Dendritic cell treated with granulocyte-macrophage colony-stimulating factor and Interleukin-4, amounts not matched to agents 40 ng/mL and 50 ng/mL, for 4 days (primary cell): ENCODE measurements at regions not wholly inside any gene's neighbourhood (a gene's known extent, or its start where the extent isn't known, plus 50 kb on each side); places are given as distances from the start of the nearest gene placed in this dataset.

Experiments
- H3K27ac Mint-ChIP-seq: one replicate; pipeline ENCODE4 v1.8.0; 2022; ENCODE audit warnings: mild to moderate bottlenecking, mixed read lengths
- H3K27me3 Mint-ChIP-seq: one replicate; pipeline ENCODE4 v1.8.0; 2022; ENCODE audit warnings: mild to moderate bottlenecking, mixed read lengths
- H3K36me3 Mint-ChIP-seq: one replicate; pipeline ENCODE4 v1.8.0; 2022; ENCODE audit warnings: low read depth, mixed read lengths
- H3K4me1 Mint-ChIP-seq: one replicate; pipeline ENCODE4 v1.8.0; 2022; ENCODE audit warnings: low read depth, mixed read lengths
- H3K4me3 Mint-ChIP-seq: one replicate; pipeline ENCODE4 v1.8.0; 2022; ENCODE audit warnings: mild to moderate bottlenecking, moderate library complexity, mixed read lengths
- H3K9me3 Mint-ChIP-seq: one replicate; pipeline ENCODE4 v1.8.0; 2022; ENCODE audit warnings: mixed read lengths
- intact Hi-C: fragments of 100-400 bp; cut with micrococcal nuclease; formaldehyde crosslinking; loops from one replicate; pipeline ENCODE4 v1.15.0; 2022

DNA sequence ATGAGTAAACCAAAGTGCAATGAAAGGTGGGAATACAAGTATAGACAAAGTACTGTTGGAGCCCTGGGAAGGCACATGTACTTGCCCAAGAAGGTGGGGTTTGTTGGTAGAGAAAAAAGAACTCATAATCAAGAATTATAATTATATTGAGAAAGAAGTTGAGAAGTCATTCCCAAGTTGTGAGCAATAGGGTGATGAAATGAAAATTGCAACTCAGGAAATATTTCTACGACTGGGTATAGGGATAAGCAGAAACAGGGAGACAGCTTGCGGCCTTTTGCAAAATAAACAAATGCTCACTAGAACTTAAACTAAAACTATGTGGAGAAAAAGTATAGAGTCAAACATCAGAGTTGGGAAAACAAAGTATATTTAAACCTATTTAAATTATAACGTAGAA is 250.7 kb upstream of the FAM83B start:
- H3K27ac Mint-ChIP-seq = no peak overlapping the region
- H3K36me3 Mint-ChIP-seq = no peaks in the 10 kb centered on the region
- no peaks in the 10 kb centered on the region for H3K27me3 Mint-ChIP-seq
- intact Hi-C loops = no loop called here
- H3K4me1 Mint-ChIP-seq = no peaks in the 10 kb centered on the region
- no peak overlapping the region for H3K4me3 Mint-ChIP-seq
- H3K9me3 Mint-ChIP-seq = no peaks in the 10 kb centered on the region

DNA sequence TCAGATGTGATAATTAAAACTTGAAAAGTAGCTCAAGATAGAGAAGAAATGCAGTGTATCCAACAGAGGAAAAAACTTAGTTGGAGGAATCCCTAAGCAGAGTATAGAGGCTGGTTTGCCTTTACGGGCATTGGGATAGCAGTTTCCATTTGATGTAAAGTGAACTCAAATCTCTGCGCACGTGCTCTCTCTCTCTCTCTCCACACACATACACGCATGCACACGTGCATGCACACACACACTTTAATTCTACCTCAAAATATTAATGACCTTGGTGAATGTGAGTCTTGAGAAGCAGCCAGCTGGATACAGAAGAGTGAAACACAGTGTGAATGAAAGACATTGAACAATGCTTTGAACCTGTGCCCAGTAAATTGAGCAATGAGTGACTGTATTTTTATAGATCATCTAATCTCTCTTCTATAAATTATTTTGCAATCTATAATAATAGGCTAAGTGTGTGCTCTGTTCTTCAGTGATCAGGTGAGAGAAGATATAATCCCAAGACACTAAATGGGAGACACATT is 247.7 kb upstream of the FAM83B start:
- Mint-ChIP-seq H3K27ac (no peak overlapping the region), H3K36me3 (no peaks in the 10 kb centered on the region), H3K27me3 (no peaks in the 10 kb centered on the region), H3K9me3 (no peaks in the 10 kb centered on the region), H3K4me3 (no peak overlapping the region), H3K4me1 (no peaks in the 10 kb centered on the region)
- intact Hi-C loops = no loop called here

DNA sequence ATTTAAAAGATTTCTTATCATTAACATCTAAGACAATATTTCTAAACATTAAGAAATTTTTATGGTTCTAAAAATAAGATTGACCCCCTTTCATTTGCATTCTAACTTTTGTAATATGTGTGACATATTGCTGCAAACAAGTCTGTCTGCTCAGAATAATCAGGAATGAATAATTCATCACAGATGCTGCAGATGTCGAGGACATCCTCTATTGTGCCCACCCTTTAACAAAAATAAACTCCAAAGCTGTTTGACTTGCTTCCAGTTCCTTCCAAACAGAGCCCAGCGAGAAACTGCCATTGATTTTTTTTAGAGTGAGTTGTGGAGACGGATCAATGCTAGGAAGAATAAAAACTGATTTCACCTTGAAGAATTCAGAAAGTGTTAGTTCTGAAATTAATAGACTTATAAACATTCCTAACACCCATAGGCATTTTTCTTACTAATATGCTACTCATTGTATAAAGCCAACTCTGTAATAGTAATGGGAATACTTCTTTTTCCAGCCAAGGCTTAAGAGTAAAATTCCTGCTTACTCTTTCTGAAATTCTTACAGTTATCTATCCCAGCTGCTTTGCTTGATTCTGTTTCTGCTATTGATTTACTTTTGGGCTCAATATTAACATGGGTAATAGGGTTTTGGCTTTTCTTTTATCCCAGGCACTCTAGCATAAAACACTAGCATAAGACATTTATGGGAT is 244.8 kb upstream of the FAM83B start:
- H3K36me3 Mint-ChIP-seq = no peaks in the 10 kb centered on the region
- intact Hi-C loops = no loop called here
- H3K9me3 Mint-ChIP-seq = no peaks in the 10 kb centered on the region
- H3K4me1 Mint-ChIP-seq = no peaks in the 10 kb centered on the region
- H3K4me3 Mint-ChIP-seq = no peak overlapping the region
- H3K27ac Mint-ChIP-seq = no peak overlapping the region
- no peaks in the 10 kb centered on the region for H3K27me3 Mint-ChIP-seq

DNA sequence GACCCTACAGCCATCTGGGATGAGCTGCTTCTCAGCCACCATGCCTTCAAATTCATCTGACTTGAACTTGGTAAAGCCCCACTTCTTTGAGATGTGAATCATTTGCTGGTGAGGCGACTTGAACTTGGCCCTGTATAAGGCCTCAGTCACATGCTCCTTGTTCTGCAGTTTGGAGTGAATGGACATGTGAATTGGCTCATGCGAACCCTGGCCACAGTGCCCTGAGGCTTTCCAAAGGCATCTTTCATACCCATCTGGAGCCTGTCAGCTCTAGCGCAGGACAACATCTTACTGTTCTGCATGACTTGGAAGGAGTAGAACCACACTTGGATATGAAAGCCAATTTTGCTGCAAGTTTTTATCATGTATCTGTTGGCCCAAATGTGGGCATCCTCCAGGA is 244.0 kb upstream of the FAM83B start:
- intact Hi-C loops = no loop called here
- Mint-ChIP-seq H3K27ac (no peak overlapping the region), H3K4me3 (no peak overlapping the region), H3K9me3 (peaks cover 5% of the 10 kb centered on the region), H3K4me1 (no peaks in the 10 kb centered on the region), H3K27me3 (no peaks in the 10 kb centered on the region), H3K36me3 (no peaks in the 10 kb centered on the region)

DNA sequence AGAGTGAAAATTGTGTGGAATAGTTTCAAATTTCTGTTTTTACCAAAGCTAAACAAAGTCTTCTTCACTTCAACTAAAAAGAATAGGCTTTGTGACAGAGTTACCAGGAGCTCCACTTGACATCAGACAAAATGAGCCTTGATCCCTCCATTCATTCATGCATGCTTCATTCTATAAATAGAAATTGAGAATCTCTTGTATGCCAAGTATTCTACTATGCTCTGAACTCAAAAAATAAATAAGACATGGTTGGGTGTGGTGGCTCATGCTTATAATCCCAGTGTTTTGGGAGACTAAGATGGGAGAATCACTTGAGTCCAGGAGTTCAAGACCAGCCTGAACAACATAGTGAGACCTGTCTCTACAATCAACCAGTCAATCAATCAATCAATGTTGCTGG is 236.6 kb upstream of the FAM83B start:
- no peaks in the 10 kb centered on the region for H3K4me1 Mint-ChIP-seq
- intact Hi-C loops = no loop called here
- no peak overlapping the region for H3K27ac Mint-ChIP-seq
- no peaks in the 10 kb centered on the region for H3K27me3 Mint-ChIP-seq
- peaks cover 26% of the 10 kb centered on the region for H3K9me3 Mint-ChIP-seq
- no peak overlapping the region for H3K4me3 Mint-ChIP-seq
- H3K36me3 Mint-ChIP-seq = no peaks in the 10 kb centered on the region

DNA sequence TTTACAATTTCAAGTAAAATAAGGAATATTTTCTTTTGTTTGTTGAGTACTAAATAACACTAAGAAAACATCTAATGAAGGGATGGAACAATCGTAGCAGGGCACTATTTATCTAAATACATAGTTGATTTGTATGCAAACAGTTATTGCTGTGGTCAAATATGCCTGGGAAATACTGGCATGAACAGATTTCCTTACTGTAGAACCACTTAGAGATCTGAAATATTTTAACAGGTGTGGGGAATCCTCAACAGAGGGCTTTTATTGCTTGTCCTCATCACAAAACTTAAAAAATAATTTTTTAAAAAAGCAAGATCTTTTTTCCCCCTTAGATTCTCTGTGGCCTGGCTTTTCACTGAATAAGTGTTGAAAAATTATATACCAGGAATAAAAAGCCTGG is 233.0 kb upstream of the FAM83B start:
- H3K36me3 Mint-ChIP-seq = no peaks in the 10 kb centered on the region
- peaks cover 18% of the 10 kb centered on the region for H3K9me3 Mint-ChIP-seq
- H3K27me3 Mint-ChIP-seq = no peaks in the 10 kb centered on the region
- no peak overlapping the region for H3K27ac Mint-ChIP-seq
- no peak overlapping the region for H3K4me3 Mint-ChIP-seq
- H3K4me1 Mint-ChIP-seq = no peaks in the 10 kb centered on the region
- intact Hi-C loops = no loop called here

DNA sequence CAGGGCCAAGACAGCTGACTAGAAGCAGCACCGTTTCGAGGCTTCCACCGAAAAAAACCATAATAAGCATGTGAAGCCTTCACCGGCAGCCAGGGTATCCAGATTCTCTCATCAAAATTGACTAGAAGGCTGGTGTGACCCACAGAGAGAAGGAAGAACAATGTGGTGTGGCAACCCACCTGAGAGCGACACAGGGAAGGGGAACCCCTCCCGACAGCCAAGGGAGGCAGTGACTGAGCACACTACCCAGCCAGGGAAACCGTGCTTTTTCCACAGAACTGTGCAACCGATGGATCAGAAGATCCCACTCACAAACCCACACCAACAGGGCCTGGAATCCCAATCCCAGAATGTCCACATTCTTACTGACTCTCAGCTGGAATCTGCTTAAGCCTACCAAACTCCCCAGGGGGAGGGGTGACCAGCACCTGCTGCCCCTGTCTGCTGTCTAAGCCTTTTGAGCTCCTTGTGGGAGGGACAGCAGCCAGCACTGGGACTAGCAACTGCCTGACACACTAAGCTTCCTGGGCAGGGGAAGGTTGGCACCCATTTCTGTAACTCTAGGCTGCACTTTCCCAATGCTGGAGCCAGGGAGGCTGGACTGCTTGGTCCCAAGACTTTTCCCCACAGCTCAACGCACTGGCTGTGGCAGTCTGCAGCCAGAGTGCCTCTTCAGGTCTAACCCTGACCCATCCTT is 231.9 kb upstream of the FAM83B start:
- Mint-ChIP-seq H3K27me3 (no peaks in the 10 kb centered on the region), H3K36me3 (no peaks in the 10 kb centered on the region), H3K4me3 (no peak overlapping the region), H3K9me3 (peaks cover 8% of the 10 kb centered on the region), H3K4me1 (no peaks in the 10 kb centered on the region), H3K27ac (no peak overlapping the region)
- intact Hi-C loops = no loop called here

DNA sequence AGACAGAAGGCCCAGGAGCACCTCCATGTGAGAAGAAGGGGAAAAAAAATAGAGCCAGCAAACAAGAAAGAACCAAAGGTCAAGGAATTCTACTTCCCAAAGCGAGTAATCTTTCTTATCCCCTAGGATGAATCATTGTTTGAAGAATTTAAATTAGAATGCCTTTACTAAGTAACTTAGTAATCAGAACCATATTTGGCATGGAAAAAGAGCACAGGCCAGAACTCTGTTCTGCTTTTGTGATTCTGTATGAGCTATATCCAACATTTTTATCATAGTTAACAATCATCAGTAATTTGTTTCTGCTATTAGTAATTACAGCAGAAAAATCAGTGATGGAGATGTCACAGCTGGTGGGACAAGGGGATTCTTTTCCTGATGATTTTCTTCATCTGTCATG is 228.8 kb upstream of the FAM83B start:
- Mint-ChIP-seq H3K9me3 (peaks cover 8% of the 10 kb centered on the region), H3K27me3 (no peaks in the 10 kb centered on the region), H3K4me3 (no peak overlapping the region), H3K4me1 (no peaks in the 10 kb centered on the region), H3K27ac (no peak overlapping the region), H3K36me3 (no peaks in the 10 kb centered on the region)
- intact Hi-C loops = no loop called here

DNA sequence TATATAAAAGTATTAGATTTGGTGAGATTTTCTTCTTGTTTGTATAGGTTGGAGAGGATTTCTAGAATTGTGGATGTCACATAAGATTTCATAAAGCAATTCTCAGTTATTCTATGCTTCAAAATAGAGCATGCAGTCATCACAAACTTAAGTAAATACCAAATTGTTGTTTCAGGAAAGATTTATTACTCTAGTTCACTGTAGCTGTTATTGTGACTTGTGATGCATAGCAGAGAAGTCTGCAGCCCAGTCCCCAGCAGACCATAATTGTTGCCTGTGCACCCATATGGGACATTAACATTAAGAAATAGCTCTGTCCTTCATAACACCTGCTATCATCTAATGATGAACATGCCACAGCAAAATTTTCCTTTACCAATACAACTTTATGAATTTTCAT is 228.0 kb upstream of the FAM83B start:
- Mint-ChIP-seq H3K4me1 (no peaks in the 10 kb centered on the region), H3K4me3 (no peak overlapping the region), H3K27ac (no peak overlapping the region), H3K27me3 (no peaks in the 10 kb centered on the region), H3K9me3 (peaks cover 8% of the 10 kb centered on the region), H3K36me3 (no peaks in the 10 kb centered on the region)
- intact Hi-C loops = no loop called here

DNA sequence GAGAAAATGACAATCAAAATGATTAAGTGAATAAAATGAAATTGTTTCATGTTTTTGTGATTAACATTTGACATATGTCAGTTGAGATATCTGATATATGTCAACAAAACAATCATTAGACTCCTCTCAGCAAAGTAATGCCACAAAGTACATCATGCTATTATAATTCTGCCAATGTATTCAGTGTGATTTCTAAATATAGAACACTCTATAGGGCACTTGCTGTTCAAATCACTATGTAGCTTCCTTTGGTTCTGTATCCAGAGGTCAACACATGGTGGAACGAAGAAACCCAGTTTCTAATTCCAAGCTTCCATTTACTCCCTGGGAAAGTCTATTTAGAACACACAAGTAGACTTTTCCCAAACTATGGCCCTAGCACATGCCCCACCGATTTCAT is 227.5 kb upstream of the FAM83B start:
- Mint-ChIP-seq H3K4me1 (no peaks in the 10 kb centered on the region), H3K27me3 (no peaks in the 10 kb centered on the region), H3K9me3 (peaks cover 8% of the 10 kb centered on the region), H3K4me3 (no peak overlapping the region), H3K27ac (no peak overlapping the region), H3K36me3 (no peaks in the 10 kb centered on the region)
- intact Hi-C loops = no loop called here

DNA sequence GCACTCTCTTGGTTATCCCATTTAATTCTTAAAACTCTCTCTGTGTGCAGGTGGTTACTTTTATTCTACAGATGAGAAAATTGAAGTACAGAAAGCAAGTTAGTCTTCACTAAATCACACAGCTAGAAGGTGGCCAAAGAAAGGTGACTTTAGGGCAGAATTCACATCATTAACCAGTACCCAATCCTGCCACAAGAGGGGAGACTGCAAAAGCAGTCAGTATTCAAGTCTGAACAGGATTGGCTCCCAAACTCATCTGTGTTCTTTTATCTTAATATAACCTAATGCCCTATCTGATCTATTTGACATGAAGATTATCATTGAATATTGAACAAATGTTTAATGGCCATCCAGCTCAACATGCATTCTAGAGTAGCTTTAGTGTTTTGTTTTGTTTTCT is 225.3 kb upstream of the FAM83B start:
- no peaks in the 10 kb centered on the region for H3K27me3 Mint-ChIP-seq
- H3K4me1 Mint-ChIP-seq = no peaks in the 10 kb centered on the region
- H3K9me3 Mint-ChIP-seq = no peaks in the 10 kb centered on the region
- H3K4me3 Mint-ChIP-seq = no peak overlapping the region
- H3K36me3 Mint-ChIP-seq = no peaks in the 10 kb centered on the region
- no peak overlapping the region for H3K27ac Mint-ChIP-seq
- intact Hi-C loops = no loop called here

DNA sequence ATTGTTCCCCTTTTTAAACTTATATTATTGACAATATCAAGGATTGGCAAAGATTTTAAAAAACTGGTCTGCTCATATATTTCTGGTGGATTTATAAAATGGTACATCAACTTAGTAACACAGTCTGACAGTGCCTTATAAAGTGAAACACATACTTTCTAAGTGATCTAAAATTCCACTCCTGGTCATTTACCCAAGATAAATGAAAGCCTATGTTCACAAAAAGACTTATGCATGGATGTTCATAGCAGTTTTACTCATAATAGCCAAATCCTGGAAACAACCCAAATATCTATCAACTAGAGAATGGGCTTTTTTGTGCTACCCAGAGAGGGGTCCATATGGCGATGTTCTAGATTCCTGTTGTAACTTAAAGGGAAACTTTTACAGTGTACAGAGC is 222.4 kb upstream of the FAM83B start:
- Mint-ChIP-seq H3K4me3 (no peak overlapping the region), H3K27ac (no peak overlapping the region)

DNA sequence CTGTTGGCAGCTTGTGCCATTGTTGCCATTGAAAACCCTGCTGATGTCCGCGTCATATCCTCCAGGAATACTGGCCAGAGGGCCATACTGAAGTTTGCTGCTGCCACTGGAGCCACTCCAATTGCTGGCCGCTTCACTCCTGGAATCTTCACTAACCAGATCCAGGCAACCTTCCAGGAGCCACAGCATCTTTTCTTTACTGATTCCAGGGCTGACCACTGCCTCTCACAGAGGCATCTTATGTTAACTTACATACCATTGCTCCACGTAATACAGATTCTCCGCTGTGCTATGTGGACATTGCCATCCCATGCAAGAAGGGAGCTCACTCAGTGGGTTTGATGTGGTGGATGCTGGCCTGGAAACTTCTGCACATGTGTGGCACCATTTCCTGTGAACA is 221.8 kb upstream of the FAM83B start:
- H3K4me3 Mint-ChIP-seq = no peak overlapping the region
- no peaks in the 10 kb centered on the region for H3K4me1 Mint-ChIP-seq
- no peaks in the 10 kb centered on the region for H3K27me3 Mint-ChIP-seq
- no peaks in the 10 kb centered on the region for H3K36me3 Mint-ChIP-seq
- intact Hi-C loops = no loop called here
- no peaks in the 10 kb centered on the region for H3K9me3 Mint-ChIP-seq
- H3K27ac Mint-ChIP-seq = no peak overlapping the region

More for the DNA sequence above, 222.4 kb upstream of the FAM83B start:
- Mint-ChIP-seq H3K36me3 (no peaks in the 10 kb centered on the region), H3K9me3 (no peaks in the 10 kb centered on the region), H3K27me3 (no peaks in the 10 kb centered on the region), H3K4me1 (no peaks in the 10 kb centered on the region)
- intact Hi-C loops = no loop called here

DNA sequence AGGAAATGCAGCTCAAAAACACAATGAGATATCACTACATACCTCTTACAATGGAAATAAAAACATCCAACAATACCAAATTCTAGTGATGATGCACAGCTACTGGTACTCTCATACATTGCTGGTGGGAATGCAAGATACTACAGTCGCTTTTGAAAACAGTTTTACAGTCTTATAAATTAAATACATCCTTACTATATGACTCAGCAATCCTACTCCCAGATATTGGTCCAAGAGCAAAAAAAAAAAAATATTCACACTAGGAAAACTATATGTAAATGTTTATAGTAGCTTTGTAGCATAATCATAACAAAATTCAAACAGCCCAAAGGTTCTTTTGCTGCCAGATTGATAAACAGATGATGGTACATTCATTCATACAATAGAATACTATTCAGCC is 217.4 kb upstream of the FAM83B start:
- no peaks in the 10 kb centered on the region for H3K36me3 Mint-ChIP-seq
- H3K4me1 Mint-ChIP-seq = no peaks in the 10 kb centered on the region
- intact Hi-C loops = no loop called here
- no peak overlapping the region for H3K27ac Mint-ChIP-seq
- no peaks in the 10 kb centered on the region for H3K27me3 Mint-ChIP-seq
- H3K9me3 Mint-ChIP-seq = no peaks in the 10 kb centered on the region
- no peak overlapping the region for H3K4me3 Mint-ChIP-seq
